Cardiac fibroblast (primary cell): ENCODE measurements at regions not wholly inside any gene's neighbourhood (a gene's known extent, or its start where the extent isn't known, plus 50 kb on each side); places are given as distances from the start of the nearest gene placed in this dataset.

Experiments used
- DNase-seq, 2 donors: peaks; one replicate each; pipeline versions ENCODE4 v3.0.0 to v3.0.0-alpha.2; 2010; ENCODE audit warnings: low read depth in 2 of 2
- H3K4me3 ChIP-seq, 2 donors: replicated peaks in 1 of 2; 1 replicate in 1 of 2; 2 replicates in 1 of 2; pipeline ENCODE4 v1.5.1; 2011; ENCODE audit warnings: low read depth in 2 of 2, low read length in 2 of 2, mild to moderate bottlenecking in 2 of 2, moderate library complexity in 1 of 2
- CTCF ChIP-seq: IDR thresholded peaks from one replicate; pipeline ENCODE4 v1.5.1; 2011; ENCODE audit warnings: low read depth, mild to moderate bottlenecking, low read length, inconsistent platforms

- no peak for DNase-seq
- TF ChIP-seq CTCF: no peak
- H3K4me3 ChIP-seq: no peak overlapping the region
Measured at GRCh38 chr1:38577385-38577784, 282.2 kb downstream of the RRAGC start.

GRCh38 chr1:38576241-38576640, 283.3 kb downstream of the RRAGC start:
- DNase-seq: no peak
- TF ChIP-seq CTCF: no peak

GRCh38 chr1:38571726-38572125, 287.8 kb downstream of the RRAGC start:
- no peak overlapping the region for H3K4me3 ChIP-seq
- no peak for TF ChIP-seq CTCF
- DNase-seq: no peak

More at GRCh38 chr1:38576241-38576640, 283.3 kb downstream of the RRAGC start:
- H3K4me3 ChIP-seq: no peak overlapping the region

GRCh38 chr1:38570657-38570975, 289.0 kb downstream of the RRAGC start:
- H3K4me3 ChIP-seq: no peak overlapping the region
- no peak for DNase-seq
- no peak for TF ChIP-seq CTCF

- DNase-seq: no peak
- no peak for TF ChIP-seq CTCF
- H3K4me3 ChIP-seq: no peak overlapping the region
Measured at GRCh38 chr1:38569932-38570656, 289.5 kb downstream of the RRAGC start.

- TF ChIP-seq CTCF: no peak
- H3K4me3 ChIP-seq: no peak overlapping the region
- DNase-seq: no peak
Measured at GRCh38 chr1:38568061-38568857, 291.3 kb downstream of the RRAGC start.
